GM03348 (cell line): ENCODE measurements at regions not wholly inside any gene's neighbourhood (a gene's known extent, or its start where the extent isn't known, plus 50 kb on each side); places are given as distances from the start of the nearest gene placed in this dataset.
"Not testable (repeated sequence)": the region's sequence is repeated elsewhere in the genome, so short reads cannot be mapped to it uniquely, and the experiment has no call there.

Source experiments
- DNase-seq: peaks from one replicate; pipeline ENCODE4 v3.0.0; 2012; ENCODE audit warnings: low spot score

GRCh38 chr2:224261326-224261725 is 140.6 kb downstream of the FAM124B start:
- DNase-seq: no peak

GRCh38 chr2:224260372-224261020 is 141.4 kb downstream of the FAM124B start:
- DNase-seq: peak; percentile 25

GRCh38 chr2:224259831-224260230 is 142.1 kb downstream of the FAM124B start:
- no peak for DNase-seq

- no peak for DNase-seq
Measured at GRCh38 chr2:224258059-224258458, 143.8 kb downstream of the FAM124B start.

GRCh38 chr2:224257156-224257555 is 144.8 kb downstream of the FAM124B start:
- DNase-seq: no peak

- DNase-seq: no peak
Measured at GRCh38 chr2:224253464-224253863, 148.4 kb downstream of the FAM124B start.

GRCh38 chr2:224252631-224253030 is 149.3 kb downstream of the FAM124B start:
- peak; percentile 83 for DNase-seq

- DNase-seq: no peak
Measured at GRCh38 chr2:224248944-224249371, 152.9 kb downstream of the FAM124B start.

- DNase-seq: no peak
Measured at GRCh38 chr2:224242561-224242960, 159.3 kb downstream of the FAM124B start.

GRCh38 chr2:224241812-224242211 is 160.1 kb downstream of the FAM124B start:
- no peak for DNase-seq

GRCh38 chr2:224241001-224241400 is 160.9 kb downstream of the FAM124B start:
- DNase-seq: no peak

GRCh38 chr2:224223851-224224555 is 177.9 kb downstream of the FAM124B start:
- DNase-seq: no peak

- no peak for DNase-seq
Measured at GRCh38 chr2:224222974-224223373, 178.9 kb downstream of the FAM124B start.

- peak; percentile 7 for DNase-seq
Measured at GRCh38 chr2:224222291-224222690, 179.6 kb downstream of the FAM124B start.

- DNase-seq: peak; percentile 84
Measured at GRCh38 chr2:224221455-224221913, 180.4 kb downstream of the FAM124B start.

- peak; percentile 47 for DNase-seq
Measured at GRCh38 chr2:224220586-224221255, 181.2 kb downstream of the FAM124B start.

- DNase-seq: no peak
Measured at GRCh38 chr2:224219781-224220180, 180.7 kb upstream of the SERPINE2 start.

GRCh38 chr2:224217962-224218347 is 178.9 kb upstream of the SERPINE2 start:
- DNase-seq: peak; percentile 32

- no peak for DNase-seq
Measured at GRCh38 chr2:224217233-224217961, 178.3 kb upstream of the SERPINE2 start.

- not testable (repeated sequence) for DNase-seq
Measured at GRCh38 chr2:224215611-224216010, 176.5 kb upstream of the SERPINE2 start.

GRCh38 chr2:224213396-224213795 is 174.3 kb upstream of the SERPINE2 start:
- no peak for DNase-seq

GRCh38 chr2:224211791-224212190 is 172.7 kb upstream of the SERPINE2 start:
- DNase-seq: peak; percentile 18

- peak; percentile 19 for DNase-seq
Measured at GRCh38 chr2:224211181-224211480, 172.0 kb upstream of the SERPINE2 start.
